DND-41 (cell line): ENCODE measurements at regions not wholly inside any gene's neighbourhood (a gene's known extent, or its start where the extent isn't known, plus 50 kb on each side); places are given as distances from the start of the nearest gene placed in this dataset.

Experiments
- ATAC-seq: fragments of 200-7000 bp; cut with Tn5 transposase; 3 replicates; pipeline ENCODE4 v1.9.1; 2021; ENCODE audit warnings: low read depth; ENCODE audit not compliant: insufficient read depth
- DNase-seq: peaks from one replicate; pipeline ENCODE4 v3.0.0-alpha.2; 2020
- H2AFZ ChIP-seq: 2 replicates; pipeline ENCODE4 v1.6.0; 2012; ENCODE audit warnings: low read depth, low read length
- H3K27ac ChIP-seq: 2 replicates; pipeline ENCODE4 v1.5.1; 2012; ENCODE audit warnings: low read length, inconsistent platforms
- H3K27me3 ChIP-seq: fragments of 200-600 bp; sonication (generic); 2 replicates; pipeline ENCODE4 v1.6.0; 2012; ENCODE audit warnings: low read length, mild to moderate bottlenecking, inconsistent platforms; ENCODE audit not compliant: insufficient read depth, poor library complexity
- H3K36me3 ChIP-seq: 2 replicates; pipeline ENCODE4 v1.5.1; 2012; ENCODE audit warnings: low read length, inconsistent platforms; ENCODE audit not compliant: insufficient read depth
- H3K4me1 ChIP-seq: 2 replicates; pipeline ENCODE4 v1.5.1; 2012; ENCODE audit warnings: mild to moderate bottlenecking, low read length; ENCODE audit not compliant: insufficient read depth
- H3K4me2 ChIP-seq: 2 replicates; pipeline ENCODE4 v1.6.0; 2012; ENCODE audit warnings: mild to moderate bottlenecking, moderate library complexity, low read length, inconsistent platforms; ENCODE audit not compliant: insufficient read depth
- H3K4me3 ChIP-seq, 2 experiments: fragments of 200-600 bp in 1 of 2; shearing (Covaris generic) in 1 of 2; 2 replicates each; pipeline ENCODE4 v1.5.1; 2012 to 2016; ENCODE audit warnings: inconsistent platforms in 2 of 2, low read length in 2 of 2, mild to moderate bottlenecking in 2 of 2, low read depth in 1 of 2, moderate library complexity in 1 of 2
- H3K79me2 ChIP-seq: 2 replicates; pipeline ENCODE4 v1.6.0; 2012; ENCODE audit warnings: low read length, inconsistent platforms; ENCODE audit not compliant: insufficient read depth
- H3K9ac ChIP-seq: 2 replicates; pipeline ENCODE4 v1.6.0; 2012; ENCODE audit warnings: low read depth, mild to moderate bottlenecking, inconsistent platforms, low read length, moderate library complexity
- H3K9me3 ChIP-seq: 2 replicates; pipeline ENCODE4 v1.5.1; 2012; ENCODE audit warnings: low read length, moderate library complexity, mild to moderate bottlenecking, inconsistent platforms; ENCODE audit not compliant: insufficient read depth, severe bottlenecking
- H4K20me1 ChIP-seq: 2 replicates; pipeline ENCODE4 v1.6.0; 2012; ENCODE audit warnings: low read length; ENCODE audit not compliant: insufficient read depth
- EZH2 ChIP-seq: IDR thresholded peaks from 3 replicates; pipeline ENCODE4 v1.6.1; 2012; ENCODE audit warnings: borderline replicate concordance, low read depth, mild to moderate bottlenecking, moderate library complexity, low read length, inconsistent platforms; ENCODE audit not compliant: severe bottlenecking
- TF ChIP-seq, protein P1 (sequence below): IDR thresholded peaks from 2 replicates; pipeline ENCODE4 v1.5.1; 2012; ENCODE audit warnings: borderline replicate concordance, low read length, moderate library complexity, mild to moderate bottlenecking; ENCODE audit not compliant: poor library complexity, severe bottlenecking; ENCODE audit errors: extremely low read depth

DNA sequence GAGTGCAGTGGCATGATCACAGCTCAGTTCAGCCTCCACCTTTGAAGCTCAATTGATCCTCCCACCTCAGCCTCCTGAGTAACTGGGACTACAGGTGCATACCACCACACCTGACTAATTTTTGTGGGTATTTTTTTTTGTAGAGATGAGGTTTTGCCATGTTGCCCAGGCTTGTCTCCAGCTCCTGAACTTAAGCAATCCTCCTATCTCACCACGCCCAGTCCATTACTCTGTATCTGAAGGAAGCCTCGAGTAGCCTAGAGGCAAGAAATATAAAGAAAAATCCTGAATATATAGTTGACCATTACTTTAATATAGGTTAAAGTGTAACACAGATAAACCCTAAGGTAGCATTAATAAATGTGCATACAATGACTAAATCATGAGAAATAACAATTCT, 686.8 kb upstream of the PIK3C3 start:
- no peak for TF ChIP-seq EZH2
- TF ChIP-seq, protein P1, sequence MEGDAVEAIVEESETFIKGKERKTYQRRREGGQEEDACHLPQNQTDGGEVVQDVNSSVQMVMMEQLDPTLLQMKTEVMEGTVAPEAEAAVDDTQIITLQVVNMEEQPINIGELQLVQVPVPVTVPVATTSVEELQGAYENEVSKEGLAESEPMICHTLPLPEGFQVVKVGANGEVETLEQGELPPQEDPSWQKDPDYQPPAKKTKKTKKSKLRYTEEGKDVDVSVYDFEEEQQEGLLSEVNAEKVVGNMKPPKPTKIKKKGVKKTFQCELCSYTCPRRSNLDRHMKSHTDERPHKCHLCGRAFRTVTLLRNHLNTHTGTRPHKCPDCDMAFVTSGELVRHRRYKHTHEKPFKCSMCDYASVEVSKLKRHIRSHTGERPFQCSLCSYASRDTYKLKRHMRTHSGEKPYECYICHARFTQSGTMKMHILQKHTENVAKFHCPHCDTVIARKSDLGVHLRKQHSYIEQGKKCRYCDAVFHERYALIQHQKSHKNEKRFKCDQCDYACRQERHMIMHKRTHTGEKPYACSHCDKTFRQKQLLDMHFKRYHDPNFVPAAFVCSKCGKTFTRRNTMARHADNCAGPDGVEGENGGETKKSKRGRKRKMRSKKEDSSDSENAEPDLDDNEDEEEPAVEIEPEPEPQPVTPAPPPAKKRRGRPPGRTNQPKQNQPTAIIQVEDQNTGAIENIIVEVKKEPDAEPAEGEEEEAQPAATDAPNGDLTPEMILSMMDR: no peak
- Histone ChIP-seq H3K4me2 (no peak overlapping the region), H3K4me3 (no peak overlapping the region), H3K4me1 (no peaks in the 10 kb centered on the region), H3K9ac (no peak overlapping the region), H3K27me3 (no peaks in the 10 kb centered on the region), H3K79me2 (no peaks in the 10 kb centered on the region), H2AFZ (no peak overlapping the region), H3K27ac (no peak overlapping the region), H3K36me3 (no peaks in the 10 kb centered on the region), H3K9me3 (no peaks in the 10 kb centered on the region), H4K20me1 (no peaks in the 10 kb centered on the region)
- no peak for DNase-seq
- no peak for ATAC-seq

DNA sequence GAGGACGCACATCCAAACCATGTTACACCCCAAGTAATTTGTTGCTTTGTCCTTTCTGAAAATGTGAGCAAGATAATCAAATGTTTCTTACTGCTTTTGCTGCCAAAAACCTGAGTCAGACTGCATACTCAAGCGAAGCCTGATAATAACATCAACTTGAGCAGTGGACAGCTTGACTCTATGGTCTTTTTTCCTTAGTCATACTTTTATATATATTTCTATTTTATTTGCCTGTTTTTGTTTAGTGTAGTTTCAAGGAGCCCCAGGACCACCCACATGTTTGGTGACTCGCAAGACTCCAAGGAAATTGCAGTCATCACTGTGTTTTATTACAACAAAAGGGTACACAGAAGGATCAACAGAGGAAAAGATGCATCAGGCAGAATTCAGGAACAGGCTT, 688.4 kb upstream of the PIK3C3 start:
- no peaks in the 10 kb centered on the region for H3K79me2 ChIP-seq
- H3K27ac ChIP-seq: no peak overlapping the region
- no peak for ATAC-seq
- no peaks in the 10 kb centered on the region for H4K20me1 ChIP-seq
- H3K9me3 ChIP-seq: no peaks in the 10 kb centered on the region
- no peaks in the 10 kb centered on the region for H3K27me3 ChIP-seq
- H3K9ac ChIP-seq: no peak overlapping the region
- H3K36me3 ChIP-seq: no peaks in the 10 kb centered on the region
- no peak for TF ChIP-seq EZH2
- TF ChIP-seq, protein P1: no peak
- H3K4me3 ChIP-seq: no peak overlapping the region
- H3K4me1 ChIP-seq: no peaks in the 10 kb centered on the region
- H2AFZ ChIP-seq: no peak overlapping the region
- H3K4me2 ChIP-seq: no peak overlapping the region
- DNase-seq: no peak

DNA sequence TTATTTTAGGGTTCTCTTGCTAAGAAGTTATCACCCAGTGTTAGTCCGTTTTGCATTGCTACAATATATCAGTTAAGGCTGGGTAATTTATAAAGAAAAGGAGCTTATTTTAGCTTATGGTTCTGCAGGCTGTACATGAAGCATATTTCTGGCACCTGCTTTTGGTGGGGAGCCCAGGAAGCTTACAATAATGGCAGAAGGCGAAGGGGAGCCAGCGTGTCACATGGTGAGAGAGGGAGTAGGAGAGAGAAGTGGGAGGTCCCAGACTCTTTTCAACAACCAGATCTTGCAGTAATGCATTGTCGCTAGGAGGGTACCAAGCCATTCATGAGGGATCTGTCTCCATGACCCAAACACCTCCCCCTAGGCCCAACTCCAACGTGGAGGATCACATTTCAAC, 688.8 kb upstream of the PIK3C3 start:
- TF ChIP-seq EZH2: no peak
- TF ChIP-seq, protein P1: no peak
- H3K4me2 ChIP-seq: no peak overlapping the region
- no peak overlapping the region for H3K27ac ChIP-seq
- no peaks in the 10 kb centered on the region for H3K9me3 ChIP-seq
- H3K4me1 ChIP-seq: no peaks in the 10 kb centered on the region
- H3K27me3 ChIP-seq: no peaks in the 10 kb centered on the region
- DNase-seq (no peak), ATAC-seq (no peak)
- H3K79me2 ChIP-seq: no peaks in the 10 kb centered on the region
- H4K20me1 ChIP-seq: no peaks in the 10 kb centered on the region
- H2AFZ ChIP-seq: no peak overlapping the region
- H3K9ac ChIP-seq: no peak overlapping the region
- no peaks in the 10 kb centered on the region for H3K36me3 ChIP-seq
- H3K4me3 ChIP-seq: no peak overlapping the region

DNA sequence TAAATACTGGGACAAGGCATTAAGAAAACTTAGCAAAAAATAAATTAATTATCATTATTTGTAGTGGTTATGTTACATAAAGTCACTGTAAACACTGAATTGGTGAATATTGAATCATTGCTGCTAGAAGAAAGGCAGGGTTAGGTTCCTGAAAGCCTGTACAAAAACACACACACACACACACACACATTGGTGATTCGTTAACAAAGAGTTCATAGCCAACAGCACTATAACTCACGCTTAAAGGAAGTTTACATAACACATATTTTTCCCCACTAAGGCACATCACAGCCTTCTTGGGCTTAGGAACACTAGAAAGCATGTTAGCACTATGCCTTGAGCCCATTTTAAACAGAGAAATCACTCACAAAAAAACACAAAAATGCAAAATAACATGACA, 690.0 kb upstream of the PIK3C3 start:
- no peak for ATAC-seq

More for the DNA sequence above, 690.0 kb upstream of the PIK3C3 start:
- H3K4me3 ChIP-seq: no peak overlapping the region
- no peaks in the 10 kb centered on the region for H3K27me3 ChIP-seq
- no peak overlapping the region for H3K4me2 ChIP-seq
- H3K9me3 ChIP-seq: no peaks in the 10 kb centered on the region
- no peak for DNase-seq
- H3K36me3 ChIP-seq: no peaks in the 10 kb centered on the region
- no peaks in the 10 kb centered on the region for H3K4me1 ChIP-seq
- H2AFZ ChIP-seq: no peak overlapping the region
- H3K9ac ChIP-seq: no peak overlapping the region
- no peaks in the 10 kb centered on the region for H3K79me2 ChIP-seq
- TF ChIP-seq, protein P1: no peak
- TF ChIP-seq EZH2: no peak
- H4K20me1 ChIP-seq: no peaks in the 10 kb centered on the region
- H3K27ac ChIP-seq: no peak overlapping the region
